ENCODE measurements at regions not wholly inside any gene's neighbourhood (a gene's known extent, or its start where the extent isn't known, plus 50 kb on each side); places are given as distances from the start of the nearest gene placed in this dataset.
"Not testable (repeated sequence)": the region's sequence is repeated elsewhere in the genome, so short reads cannot be mapped to it uniquely, and the experiment has no call there.

DNA sequence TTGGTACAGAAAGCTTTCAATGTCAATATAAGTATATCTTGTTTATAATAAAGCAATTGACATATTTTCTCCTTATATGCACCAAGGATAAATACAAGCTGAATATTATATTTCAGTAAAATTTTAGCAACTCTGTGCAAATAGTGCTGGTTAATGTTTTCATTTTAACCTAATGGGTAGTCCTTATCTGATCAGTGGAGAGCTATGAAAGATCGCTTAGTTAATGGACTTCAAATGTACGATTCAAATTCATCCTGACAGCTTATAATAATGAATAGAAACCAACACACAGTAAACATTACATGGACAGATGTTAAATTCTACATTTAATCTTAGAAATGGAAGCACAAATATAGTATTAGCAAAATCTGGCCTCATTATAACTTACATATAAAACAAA, 1495.2 kb upstream of the C9orf72 start:
- H3K4me1 Mint-ChIP-seq: no peaks in the 10 kb centered on the region
- no peaks in the 10 kb centered on the region for H3K9me3 Mint-ChIP-seq
- H3K27me3 Mint-ChIP-seq (ENCODE audit: low read depth): no peaks in the 10 kb centered on the region
- H3K36me3 Mint-ChIP-seq (ENCODE audit: low read depth): no peaks in the 10 kb centered on the region
- TF ChIP-seq, protein P1, sequence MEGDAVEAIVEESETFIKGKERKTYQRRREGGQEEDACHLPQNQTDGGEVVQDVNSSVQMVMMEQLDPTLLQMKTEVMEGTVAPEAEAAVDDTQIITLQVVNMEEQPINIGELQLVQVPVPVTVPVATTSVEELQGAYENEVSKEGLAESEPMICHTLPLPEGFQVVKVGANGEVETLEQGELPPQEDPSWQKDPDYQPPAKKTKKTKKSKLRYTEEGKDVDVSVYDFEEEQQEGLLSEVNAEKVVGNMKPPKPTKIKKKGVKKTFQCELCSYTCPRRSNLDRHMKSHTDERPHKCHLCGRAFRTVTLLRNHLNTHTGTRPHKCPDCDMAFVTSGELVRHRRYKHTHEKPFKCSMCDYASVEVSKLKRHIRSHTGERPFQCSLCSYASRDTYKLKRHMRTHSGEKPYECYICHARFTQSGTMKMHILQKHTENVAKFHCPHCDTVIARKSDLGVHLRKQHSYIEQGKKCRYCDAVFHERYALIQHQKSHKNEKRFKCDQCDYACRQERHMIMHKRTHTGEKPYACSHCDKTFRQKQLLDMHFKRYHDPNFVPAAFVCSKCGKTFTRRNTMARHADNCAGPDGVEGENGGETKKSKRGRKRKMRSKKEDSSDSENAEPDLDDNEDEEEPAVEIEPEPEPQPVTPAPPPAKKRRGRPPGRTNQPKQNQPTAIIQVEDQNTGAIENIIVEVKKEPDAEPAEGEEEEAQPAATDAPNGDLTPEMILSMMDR (IDR thresholded peaks at IDR 0.05; ENCODE audit: unreplicated experiment in 3 of 3): no peak
- H3K27ac Mint-ChIP-seq: no peak overlapping the region
- H3K4me3 Mint-ChIP-seq: no peak overlapping the region

DNA sequence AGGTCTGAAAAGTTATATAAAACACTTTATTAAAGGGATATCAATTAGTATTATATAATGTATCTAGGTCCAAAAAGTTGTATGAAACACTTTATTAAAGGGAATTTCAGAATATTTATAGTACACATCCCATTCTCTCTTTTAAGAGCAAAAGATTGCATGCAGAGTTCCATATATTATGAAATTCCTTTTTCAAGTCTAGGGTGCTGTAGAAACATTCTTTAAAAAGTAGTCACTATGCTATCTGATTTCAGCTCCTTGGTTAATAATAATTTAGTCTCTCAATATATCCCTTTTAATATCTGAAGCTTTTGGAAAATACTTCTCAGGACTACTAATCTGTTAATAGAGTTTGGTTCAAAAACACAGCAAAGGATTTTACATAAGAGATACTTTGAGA, 1496.1 kb upstream of the C9orf72 start:
- H3K36me3 Mint-ChIP-seq (ENCODE audit: low read depth): no peaks in the 10 kb centered on the region
- H3K4me1 Mint-ChIP-seq: no peaks in the 10 kb centered on the region
- H3K27me3 Mint-ChIP-seq (ENCODE audit: low read depth): no peaks in the 10 kb centered on the region
- no peak overlapping the region for H3K27ac Mint-ChIP-seq
- TF ChIP-seq, protein P1 (IDR thresholded peaks at IDR 0.05; ENCODE audit: unreplicated experiment in 3 of 3): no peak
- H3K9me3 Mint-ChIP-seq: no peaks in the 10 kb centered on the region
- no peak overlapping the region for H3K4me3 Mint-ChIP-seq

DNA sequence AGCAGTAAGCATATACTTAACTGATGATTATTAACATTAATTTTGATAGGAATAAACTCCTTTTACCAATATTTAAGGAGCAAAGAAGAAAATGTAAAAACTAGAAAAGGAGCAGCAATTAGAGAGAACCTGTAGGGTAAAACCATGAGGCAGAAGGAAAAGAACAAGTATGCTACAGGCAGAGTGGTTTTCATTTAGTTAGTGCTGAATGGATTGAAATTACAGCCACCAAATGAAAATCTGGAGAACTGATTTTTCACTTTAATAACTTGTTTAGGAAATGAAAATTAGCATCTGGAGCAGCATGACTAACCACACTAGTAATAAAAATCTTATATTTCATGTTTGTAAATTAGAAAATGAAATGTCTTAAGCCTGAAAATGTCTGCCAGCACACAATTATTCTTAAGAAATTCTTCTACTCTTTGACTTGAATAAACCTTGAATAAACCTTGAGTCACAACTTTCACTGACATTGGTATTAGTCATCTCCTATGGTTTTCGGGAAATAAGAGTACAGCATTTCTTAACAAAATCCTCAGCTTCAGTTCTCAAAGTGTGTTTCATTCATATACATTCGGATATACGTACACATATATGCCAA, 1504.9 kb upstream of the C9orf72 start:
- Mint-ChIP-seq H3K4me1 (no peaks in the 10 kb centered on the region), H3K27ac (no peak overlapping the region), H3K27me3 (ENCODE audit: low read depth) (no peaks in the 10 kb centered on the region), H3K36me3 (ENCODE audit: low read depth) (no peaks in the 10 kb centered on the region), H3K9me3 (peaks cover 4% of the 10 kb centered on the region), H3K4me3 (no peak overlapping the region)
- TF ChIP-seq, protein P1 (IDR thresholded peaks at IDR 0.05; ENCODE audit: unreplicated experiment in 3 of 3): no peak

DNA sequence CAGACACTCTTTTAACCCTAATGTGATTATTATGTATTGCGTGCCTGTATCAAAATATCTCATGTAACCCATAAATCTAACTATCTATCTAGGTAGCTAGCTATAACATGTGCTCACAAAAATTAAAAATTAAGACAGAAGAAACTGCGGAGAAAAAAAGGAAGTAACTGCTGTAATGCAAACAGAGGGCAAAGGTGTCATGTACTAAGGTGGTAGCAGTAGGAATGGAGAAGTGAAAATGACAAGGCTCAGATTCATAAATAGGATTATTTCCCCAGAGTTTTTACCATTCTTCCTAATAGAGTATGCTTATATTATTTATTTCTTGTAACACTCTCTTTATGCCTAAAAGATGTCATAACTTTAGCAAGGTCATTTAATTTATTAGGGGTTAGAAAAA, 1527.5 kb upstream of the C9orf72 start:
- no peak overlapping the region for H3K4me3 Mint-ChIP-seq
- H3K4me1 Mint-ChIP-seq: no peaks in the 10 kb centered on the region
- H3K36me3 Mint-ChIP-seq (ENCODE audit: low read depth): no peaks in the 10 kb centered on the region
- peaks cover 4% of the 10 kb centered on the region for H3K9me3 Mint-ChIP-seq
- no peak overlapping the region for H3K27ac Mint-ChIP-seq
- no peaks in the 10 kb centered on the region for H3K27me3 Mint-ChIP-seq (ENCODE audit: low read depth)
- TF ChIP-seq, protein P1 (IDR thresholded peaks at IDR 0.05; ENCODE audit: unreplicated experiment in 3 of 3): no peak

DNA sequence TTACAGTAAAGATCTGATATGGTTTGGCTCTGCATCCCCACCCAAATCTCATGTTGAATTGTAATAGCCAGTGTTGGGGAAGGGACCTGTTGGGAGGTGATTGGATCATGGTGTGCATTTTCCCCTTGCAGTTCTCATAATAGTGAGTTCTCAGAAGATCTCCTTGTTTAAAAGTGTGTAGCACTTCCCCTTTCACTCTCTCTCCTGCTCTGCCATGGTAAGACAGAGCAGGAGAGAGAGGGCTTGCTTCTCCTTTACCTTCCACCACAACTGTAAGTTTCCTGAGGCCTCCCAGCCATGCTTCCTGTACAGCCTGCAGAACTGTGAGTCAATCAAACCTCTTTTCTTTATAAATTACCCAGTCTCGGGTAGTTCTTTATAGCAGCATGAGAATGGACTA, 1530.9 kb upstream of the C9orf72 start:
- H3K4me1 Mint-ChIP-seq; H3K4me3 Mint-ChIP-seq; H3K36me3 Mint-ChIP-seq (ENCODE audit: low read depth); H3K27ac Mint-ChIP-seq; H3K27me3 Mint-ChIP-seq (ENCODE audit: low read depth); H3K9me3 Mint-ChIP-seq: not testable (repeated sequence)

DNA sequence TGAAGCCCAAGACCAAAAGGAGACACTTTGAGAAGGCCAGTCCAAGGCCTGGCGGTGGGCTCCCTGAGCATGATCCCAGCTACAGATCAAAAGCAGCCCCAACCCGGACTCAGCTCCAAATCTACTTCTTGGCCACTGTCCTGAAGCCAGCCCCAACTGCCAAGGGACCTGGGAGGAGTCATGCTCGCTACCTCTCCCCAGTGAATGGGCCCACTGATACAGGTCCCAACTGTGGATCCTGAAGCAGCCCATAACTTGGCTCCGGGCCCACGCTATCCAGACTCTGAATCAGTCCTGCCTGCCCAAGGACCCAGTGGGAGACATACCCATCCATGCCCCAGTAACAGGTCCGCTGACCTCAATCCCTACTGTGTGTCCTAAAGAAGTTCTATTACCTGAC, 1545.3 kb upstream of the C9orf72 start:
- Mint-ChIP-seq H3K4me3 (no peak overlapping the region), H3K27ac (no peak overlapping the region), H3K9me3 (peaks cover 4% of the 10 kb centered on the region), H3K27me3 (ENCODE audit: low read depth) (no peaks in the 10 kb centered on the region), H3K4me1 (no peaks in the 10 kb centered on the region), H3K36me3 (ENCODE audit: low read depth) (no peaks in the 10 kb centered on the region)
- TF ChIP-seq, protein P1 (IDR thresholded peaks at IDR 0.05; ENCODE audit: unreplicated experiment in 3 of 3): no peak
